ENCODE measurements at regions not wholly inside any gene's neighbourhood (a gene's known extent, or its start where the extent isn't known, plus 50 kb on each side); places are given as distances from the start of the nearest gene placed in this dataset.

DNA sequence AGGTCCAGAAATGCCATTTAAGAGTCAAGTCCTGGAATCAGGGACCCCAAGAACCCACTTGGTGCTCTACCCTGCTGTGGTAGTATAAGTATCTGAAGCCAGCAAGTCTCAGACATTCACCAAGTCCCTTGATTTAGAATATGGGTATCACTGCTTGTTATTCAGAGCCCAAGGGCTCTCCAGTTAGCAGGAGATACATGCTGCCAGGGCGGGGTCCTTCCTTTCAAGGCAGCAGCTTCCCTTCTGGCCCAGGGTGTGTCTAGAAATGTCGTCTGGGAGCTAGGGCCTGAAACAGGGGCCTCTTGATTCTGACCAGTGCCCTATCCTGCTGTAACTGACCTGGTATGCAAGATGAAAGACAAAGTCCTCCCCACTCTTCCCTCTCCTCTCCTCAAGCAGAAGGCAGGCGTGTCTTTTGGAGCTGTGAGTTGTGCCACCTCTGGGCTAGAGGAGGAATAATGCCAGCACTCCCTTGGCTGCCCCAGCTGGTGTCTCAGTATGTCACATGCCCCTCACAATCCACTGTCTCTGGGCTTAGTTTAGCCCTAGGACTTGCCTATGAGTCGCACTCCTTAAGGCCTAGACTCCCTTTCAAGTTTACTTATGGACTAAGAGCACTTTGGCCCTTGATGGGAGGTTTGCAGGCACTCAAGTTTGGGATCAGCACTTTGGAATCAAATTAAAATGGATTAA is 200.2 kb downstream of the MRPL39 start:
- Histone ChIP-seq H3K9me3 (ENCODE audit: low read depth, low read length) (no peaks in the 10 kb centered on the region), H3K4me3 (ENCODE audit: insufficient read depth, low read length) (no peak overlapping the region), H3K4me2 (ENCODE audit: insufficient read depth, low read length) (no peak overlapping the region), H2AFZ (ENCODE audit: low read length) (no peak overlapping the region), H4K20me1 (ENCODE audit: insufficient read depth, low read length) (no peaks in the 10 kb centered on the region), H3K79me2 (ENCODE audit: insufficient read depth, low read length) (no peaks in the 10 kb centered on the region), H3K36me3 (ENCODE audit: insufficient read depth, low read length) (no peaks in the 10 kb centered on the region), H3K27ac (ENCODE audit: low read depth, low read length) (no peak overlapping the region), H3K27me3 (ENCODE audit: insufficient read depth, low read length) (no peaks in the 10 kb centered on the region), H3K4me1 (ENCODE audit: insufficient read depth, low read length) (no peaks in the 10 kb centered on the region)
- DNase-seq (ENCODE audit: insufficient read length, low spot score, missing footprints), result no peak
- TF ChIP-seq, protein P1, sequence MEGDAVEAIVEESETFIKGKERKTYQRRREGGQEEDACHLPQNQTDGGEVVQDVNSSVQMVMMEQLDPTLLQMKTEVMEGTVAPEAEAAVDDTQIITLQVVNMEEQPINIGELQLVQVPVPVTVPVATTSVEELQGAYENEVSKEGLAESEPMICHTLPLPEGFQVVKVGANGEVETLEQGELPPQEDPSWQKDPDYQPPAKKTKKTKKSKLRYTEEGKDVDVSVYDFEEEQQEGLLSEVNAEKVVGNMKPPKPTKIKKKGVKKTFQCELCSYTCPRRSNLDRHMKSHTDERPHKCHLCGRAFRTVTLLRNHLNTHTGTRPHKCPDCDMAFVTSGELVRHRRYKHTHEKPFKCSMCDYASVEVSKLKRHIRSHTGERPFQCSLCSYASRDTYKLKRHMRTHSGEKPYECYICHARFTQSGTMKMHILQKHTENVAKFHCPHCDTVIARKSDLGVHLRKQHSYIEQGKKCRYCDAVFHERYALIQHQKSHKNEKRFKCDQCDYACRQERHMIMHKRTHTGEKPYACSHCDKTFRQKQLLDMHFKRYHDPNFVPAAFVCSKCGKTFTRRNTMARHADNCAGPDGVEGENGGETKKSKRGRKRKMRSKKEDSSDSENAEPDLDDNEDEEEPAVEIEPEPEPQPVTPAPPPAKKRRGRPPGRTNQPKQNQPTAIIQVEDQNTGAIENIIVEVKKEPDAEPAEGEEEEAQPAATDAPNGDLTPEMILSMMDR (IDR thresholded peaks at IDR 0.05; ENCODE audit: extremely low read depth, low read depth, low read length), result no peak

DNA sequence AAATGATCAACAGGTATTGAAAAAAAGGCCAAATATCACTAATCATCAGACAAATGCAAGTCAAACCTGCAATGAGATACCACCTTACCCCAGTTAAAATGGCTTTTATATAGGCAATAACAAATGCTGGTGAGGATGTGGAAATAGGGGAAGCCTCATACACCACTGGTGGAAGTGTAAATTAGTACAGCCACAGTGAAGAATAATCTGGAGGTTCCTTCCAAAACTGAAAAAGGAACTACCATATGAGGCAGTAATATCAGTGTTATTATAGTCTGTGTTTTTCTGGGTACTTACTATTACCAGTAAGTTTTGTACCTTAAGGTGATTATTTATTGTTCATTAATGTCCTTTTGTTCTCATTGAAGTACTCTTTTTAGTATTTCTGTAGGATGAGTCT is 201.3 kb downstream of the MRPL39 start:
- Histone ChIP-seq H3K79me2 (ENCODE audit: insufficient read depth, low read length) (no peaks in the 10 kb centered on the region), H3K4me1 (ENCODE audit: insufficient read depth, low read length) (no peaks in the 10 kb centered on the region), H4K20me1 (ENCODE audit: insufficient read depth, low read length) (no peaks in the 10 kb centered on the region), H3K36me3 (ENCODE audit: insufficient read depth, low read length) (no peaks in the 10 kb centered on the region), H3K27me3 (ENCODE audit: insufficient read depth, low read length) (no peaks in the 10 kb centered on the region), H3K27ac (ENCODE audit: low read depth, low read length) (no peak overlapping the region), H3K4me2 (ENCODE audit: insufficient read depth, low read length) (no peak overlapping the region), H3K9me3 (ENCODE audit: low read depth, low read length) (no peaks in the 10 kb centered on the region), H3K4me3 (ENCODE audit: insufficient read depth, low read length) (no peak overlapping the region), H2AFZ (ENCODE audit: low read length) (no peak overlapping the region)
- TF ChIP-seq, protein P1 (IDR thresholded peaks at IDR 0.05; ENCODE audit: extremely low read depth, low read depth, low read length), result no peak
- no peak for DNase-seq (ENCODE audit: insufficient read length, low spot score, missing footprints)

DNA sequence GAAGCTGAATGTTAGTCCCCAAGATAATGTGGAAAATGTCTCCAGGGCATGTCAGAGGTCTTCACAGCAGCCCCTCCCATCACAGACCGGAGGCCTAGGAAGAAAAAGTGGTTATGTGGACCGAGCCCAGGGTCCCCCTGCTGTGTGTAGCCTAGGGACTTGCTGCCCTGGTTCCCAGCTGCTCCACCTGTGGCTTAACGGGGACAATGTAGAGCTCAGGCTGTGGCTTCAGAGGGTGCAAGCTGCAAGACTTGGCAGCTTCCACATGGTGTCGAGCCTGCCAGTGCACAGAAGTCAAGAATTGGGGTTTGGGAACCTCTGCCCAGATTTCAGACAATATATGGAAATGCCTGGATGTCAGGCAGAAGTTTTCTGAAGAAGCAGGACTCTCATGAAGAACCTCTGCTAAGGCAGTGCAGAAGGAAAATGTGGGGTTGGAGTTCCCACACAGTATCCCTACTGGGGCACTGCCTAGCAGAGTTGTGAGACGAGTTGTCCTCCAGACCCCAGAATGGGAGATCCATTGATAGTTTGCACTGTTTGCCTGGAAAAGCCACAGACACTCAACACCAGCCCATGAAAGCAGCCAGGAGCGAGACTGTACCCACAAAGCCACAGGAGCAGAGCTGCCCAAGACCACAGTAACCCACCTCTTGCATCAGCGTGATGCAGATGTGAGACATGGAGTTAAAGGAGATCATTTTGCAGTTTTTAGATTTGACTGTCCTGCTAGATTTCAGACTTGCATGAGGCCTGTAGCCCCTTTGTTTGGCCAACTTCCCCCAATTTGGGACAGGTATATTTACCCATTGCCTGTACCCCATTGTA is 204.9 kb downstream of the MRPL39 start:
- Histone ChIP-seq H3K4me2 (ENCODE audit: insufficient read depth, low read length) (no peak overlapping the region), H3K79me2 (ENCODE audit: insufficient read depth, low read length) (no peaks in the 10 kb centered on the region), H3K27ac (ENCODE audit: low read depth, low read length) (no peak overlapping the region), H3K4me3 (ENCODE audit: insufficient read depth, low read length) (no peak overlapping the region), H3K4me1 (ENCODE audit: insufficient read depth, low read length) (no peaks in the 10 kb centered on the region), H2AFZ (ENCODE audit: low read length) (no peak overlapping the region), H4K20me1 (ENCODE audit: insufficient read depth, low read length) (no peaks in the 10 kb centered on the region), H3K36me3 (ENCODE audit: insufficient read depth, low read length) (no peaks in the 10 kb centered on the region), H3K9me3 (ENCODE audit: low read depth, low read length) (no peaks in the 10 kb centered on the region), H3K27me3 (ENCODE audit: insufficient read depth, low read length) (no peaks in the 10 kb centered on the region)
- no peak for DNase-seq (ENCODE audit: insufficient read length, low spot score, missing footprints)
- TF ChIP-seq, protein P1 (IDR thresholded peaks at IDR 0.05; ENCODE audit: extremely low read depth, low read depth, low read length), result no peak

DNA sequence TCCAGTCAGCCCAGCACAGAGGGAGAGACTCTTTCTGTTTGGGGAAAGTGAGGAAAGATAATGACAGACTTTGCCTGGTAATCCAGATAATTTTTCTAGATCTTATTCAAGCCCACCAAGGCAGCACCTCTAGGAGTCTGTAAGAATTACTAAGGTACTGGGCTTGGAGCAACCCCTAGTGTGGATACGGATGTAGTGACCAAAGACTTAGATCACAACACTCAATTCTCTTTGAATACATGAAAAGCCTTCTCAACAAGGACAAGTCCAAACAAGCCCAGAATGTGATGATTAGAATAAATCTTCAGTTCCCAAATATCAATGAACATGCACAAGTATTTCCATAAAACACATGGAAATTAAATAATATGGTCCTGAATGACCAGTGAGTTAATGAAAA is 206.9 kb downstream of the MRPL39 start:
- no peaks in the 10 kb centered on the region for H4K20me1 ChIP-seq (ENCODE audit: insufficient read depth, low read length)
- no peak for DNase-seq (ENCODE audit: insufficient read length, low spot score, missing footprints)
- H3K4me3 ChIP-seq (ENCODE audit: insufficient read depth, low read length), result no peak overlapping the region
- H3K9me3 ChIP-seq (ENCODE audit: low read depth, low read length), result no peaks in the 10 kb centered on the region
- H2AFZ ChIP-seq (ENCODE audit: low read length), result no peak overlapping the region
- no peaks in the 10 kb centered on the region for H3K4me1 ChIP-seq (ENCODE audit: insufficient read depth, low read length)
- TF ChIP-seq, protein P1 (IDR thresholded peaks at IDR 0.05; ENCODE audit: extremely low read depth, low read depth, low read length), result no peak
- H3K36me3 ChIP-seq (ENCODE audit: insufficient read depth, low read length), result no peaks in the 10 kb centered on the region
- H3K27me3 ChIP-seq (ENCODE audit: insufficient read depth, low read length), result no peaks in the 10 kb centered on the region
- H3K79me2 ChIP-seq (ENCODE audit: insufficient read depth, low read length), result no peaks in the 10 kb centered on the region
- H3K27ac ChIP-seq (ENCODE audit: low read depth, low read length), result no peak overlapping the region
- H3K4me2 ChIP-seq (ENCODE audit: insufficient read depth, low read length), result no peak overlapping the region
